MV-4-11 (cell line): ENCODE measurements at regions not wholly inside any gene's neighbourhood (a gene's known extent, or its start where the extent isn't known, plus 50 kb on each side); places are given as distances from the start of the nearest gene placed in this dataset.

Experiments used
- DNase-seq: peaks from one replicate; lab custom pipeline; 2025; lab: John Stamatoyannopoulos, UW

- DNase-seq: no peak
These were observed 102.5 kb upstream of the RGS4 start for GRCh38 chr1:162966613-162967012.

GRCh38 chr1:162964901-162965300, 103.9 kb upstream of the CCDC190 start:
- DNase-seq: no peak

GRCh38 chr1:162956922-162957321, 95.9 kb upstream of the CCDC190 start:
- DNase-seq: no peak

- no peak for DNase-seq
These were observed 93.8 kb upstream of the CCDC190 start for GRCh38 chr1:162954824-162955223.

- no peak for DNase-seq
These were observed 92.0 kb upstream of the CCDC190 start for GRCh38 chr1:162952956-162953355.

- DNase-seq: peak; percentile 42
These were observed 90.8 kb upstream of the CCDC190 start for GRCh38 chr1:162951553-162952315.

GRCh38 chr1:162950187-162950586, 89.2 kb upstream of the CCDC190 start:
- no peak for DNase-seq

GRCh38 chr1:162946701-162947100, 85.7 kb upstream of the CCDC190 start:
- no peak for DNase-seq

GRCh38 chr1:162944974-162945674, 84.1 kb upstream of the CCDC190 start:
- no peak for DNase-seq

GRCh38 chr1:162943622-162944021, 82.6 kb upstream of the CCDC190 start:
- DNase-seq: no peak

GRCh38 chr1:162942916-162943559, 82.1 kb upstream of the CCDC190 start:
- DNase-seq: no peak

- no peak for DNase-seq
These were observed 80.0 kb upstream of the CCDC190 start for GRCh38 chr1:162941024-162941423.

- no peak for DNase-seq
These were observed 78.1 kb upstream of the CCDC190 start for GRCh38 chr1:162939035-162939434.

- DNase-seq: no peak
These were observed 76.9 kb upstream of the CCDC190 start for GRCh38 chr1:162937716-162938395.

GRCh38 chr1:162930976-162931560, 70.1 kb upstream of the CCDC190 start:
- no peak for DNase-seq

GRCh38 chr1:162930532-162930931, 69.6 kb upstream of the CCDC190 start:
- DNase-seq: no peak

GRCh38 chr1:162929177-162929576, 68.2 kb upstream of the CCDC190 start:
- DNase-seq: no peak

GRCh38 chr1:162928141-162928540, 67.2 kb upstream of the CCDC190 start:
- no peak for DNase-seq

GRCh38 chr1:162927421-162927820, 66.4 kb upstream of the CCDC190 start:
- DNase-seq: no peak

- no peak for DNase-seq
These were observed 65.9 kb upstream of the CCDC190 start for GRCh38 chr1:162926906-162927305.

GRCh38 chr1:162924179-162924578, 63.2 kb upstream of the CCDC190 start:
- DNase-seq: no peak

GRCh38 chr1:162922201-162922600, 61.2 kb upstream of the CCDC190 start:
- peak; percentile 64 for DNase-seq
